ENCODE measurements at regions not wholly inside any gene's neighbourhood (a gene's known extent, or its start where the extent isn't known, plus 50 kb on each side); places are given as distances from the start of the nearest gene placed in this dataset.

DNA sequence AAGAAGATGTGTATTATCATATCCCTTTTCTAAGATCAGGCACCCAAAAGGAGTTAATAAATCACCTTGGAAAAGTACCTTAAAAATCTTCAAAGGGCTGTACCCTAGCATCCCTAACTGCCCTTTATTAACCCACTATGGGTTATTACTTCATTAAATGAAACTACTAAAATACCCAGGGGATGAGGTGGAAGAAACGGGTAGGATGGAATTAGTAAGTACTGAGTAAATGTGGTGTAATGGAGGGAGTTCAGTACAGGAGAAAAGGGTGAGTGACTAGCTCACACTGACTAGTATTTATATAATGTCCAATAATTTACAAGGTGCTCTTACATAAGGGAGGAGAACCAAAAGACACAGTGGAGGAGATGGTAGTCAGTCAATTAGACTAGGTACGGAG, 51.0 kb upstream of the RASGEF1B start:
- no peak for DNase-seq

DNA sequence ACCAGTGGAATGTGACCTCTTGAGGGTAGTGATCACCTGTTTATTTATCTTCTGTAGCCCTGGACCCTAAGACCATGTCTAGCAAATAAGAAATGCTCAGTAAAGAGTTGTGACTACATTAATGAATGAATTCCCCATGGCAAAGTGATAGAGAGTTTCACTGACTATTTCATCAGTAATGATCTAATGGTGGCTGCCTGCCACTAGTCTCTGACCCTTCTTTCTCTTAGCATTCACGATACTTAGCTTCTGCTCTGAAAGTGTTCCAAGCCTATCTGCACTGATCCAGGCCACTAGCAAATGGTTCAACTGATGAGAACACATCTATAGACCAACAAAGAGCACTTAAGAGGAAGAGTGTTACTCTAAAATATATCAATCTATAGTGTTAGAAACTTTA, 50.0 kb upstream of the RASGEF1B start:
- DNase-seq, result no peak

Data from femur (tissue), 1 donor.